ENCODE measurements at regions not wholly inside any gene's neighbourhood (a gene's known extent, or its start where the extent isn't known, plus 50 kb on each side); places are given as distances from the start of the nearest gene placed in this dataset.

DNA sequence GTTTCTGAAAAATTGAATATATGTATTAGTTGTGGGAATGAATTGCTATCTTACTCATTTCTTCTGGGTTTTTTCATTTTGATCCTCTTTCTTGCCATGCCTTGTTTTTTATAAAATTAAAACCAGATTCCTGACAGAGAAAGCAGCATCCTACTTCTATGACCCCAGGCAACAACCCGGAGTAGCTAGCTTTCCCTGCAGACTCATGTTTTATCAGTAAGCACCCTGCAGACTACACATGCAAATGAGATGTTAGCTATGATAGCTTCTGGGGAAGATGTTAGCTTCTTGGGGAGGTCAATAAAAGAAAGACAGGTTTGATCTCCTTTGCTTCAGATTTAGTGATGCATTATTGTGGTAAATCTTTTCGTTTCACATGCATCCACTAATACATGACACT is 1598.6 kb downstream of the SLITRK5 start:
- no peak overlapping the region for H3K27ac ChIP-seq
- no peak for DNase-seq (ENCODE audit: low spot score)
- 72% methylated on average over 2 of the region's 2 CpGs for WGBS
- H3K9me3 ChIP-seq = no peaks in the 10 kb centered on the region
- H3K36me3 ChIP-seq = no peaks in the 10 kb centered on the region
- H3K4me1 ChIP-seq (replicated peaks) = no peaks in the 10 kb centered on the region
- intact Hi-C loops (cut with DNase I) = no loop called here
- H3K4me3 ChIP-seq = no peak overlapping the region
- no peaks in the 10 kb centered on the region for H3K27me3 ChIP-seq (replicated peaks; ENCODE audit: insufficient read depth)
- TF ChIP-seq CTCF (IDR thresholded peaks at IDR 0.05) = no peak
- no peak for TF ChIP-seq POLR2A (IDR thresholded peaks at IDR 0.05)

- Histone ChIP-seq H3K27me3 (replicated peaks; ENCODE audit: insufficient read depth) (no peaks in the 10 kb centered on the region), H3K27ac (no peak overlapping the region), H3K4me1 (replicated peaks) (no peaks in the 10 kb centered on the region), H3K4me3 (no peak overlapping the region), H3K9me3 (no peaks in the 10 kb centered on the region), H3K36me3 (no peaks in the 10 kb centered on the region)
- intact Hi-C loops (cut with DNase I) = no loop called here
- no peak for TF ChIP-seq CTCF (IDR thresholded peaks at IDR 0.05)
- TF ChIP-seq POLR2AphosphoS5 (IDR thresholded peaks at IDR 0.05) = no peak
- no peak for TF ChIP-seq POLR2A (IDR thresholded peaks at IDR 0.05)
- 73% methylated on average over 3 of the region's 3 CpGs for WGBS
- DNase-seq (ENCODE audit: low spot score) = no peak
These were observed 1599.6 kb downstream of the SLITRK5 start for GRCh38 chr13:89270736-89271135.

GRCh38 chr13:89279374-89279773 is 1608.2 kb downstream of the SLITRK5 start:
- no peak for TF ChIP-seq POLR2A (IDR thresholded peaks at IDR 0.05)
- no peak for TF ChIP-seq POLR2AphosphoS5 (IDR thresholded peaks at IDR 0.05)
- TF ChIP-seq CTCF (IDR thresholded peaks at IDR 0.05) = no peak
- 75% methylated on average over 5 of the region's 5 CpGs for WGBS
- H3K4me3 ChIP-seq = no peak overlapping the region
- H3K4me1 ChIP-seq (replicated peaks) = no peaks in the 10 kb centered on the region
- DNase-seq (ENCODE audit: low spot score) = no peak
- no peaks in the 10 kb centered on the region for H3K9me3 ChIP-seq
- H3K27me3 ChIP-seq (replicated peaks; ENCODE audit: insufficient read depth) = no peaks in the 10 kb centered on the region
- H3K27ac ChIP-seq = no peak overlapping the region
- no peaks in the 10 kb centered on the region for H3K36me3 ChIP-seq
- intact Hi-C loops (cut with DNase I) = no loop called here

GRCh38 chr13:89281331-89281730 is 1610.2 kb downstream of the SLITRK5 start:
- no peak overlapping the region for H3K27ac ChIP-seq

More at GRCh38 chr13:89281331-89281730, 1610.2 kb downstream of the SLITRK5 start:
- no peak for DNase-seq (ENCODE audit: low spot score)
- Histone ChIP-seq H3K27me3 (replicated peaks; ENCODE audit: insufficient read depth) (no peaks in the 10 kb centered on the region), H3K36me3 (no peaks in the 10 kb centered on the region), H3K4me1 (replicated peaks) (no peaks in the 10 kb centered on the region), H3K4me3 (no peak overlapping the region), H3K9me3 (no peaks in the 10 kb centered on the region)
- intact Hi-C loops (cut with DNase I) = no loop called here
- TF ChIP-seq POLR2A (IDR thresholded peaks at IDR 0.05) (no peak), POLR2AphosphoS5 (IDR thresholded peaks at IDR 0.05) (no peak), CTCF (IDR thresholded peaks at IDR 0.05) (no peak)
- 78% methylated on average over 3 of the region's 3 CpGs for WGBS

All from prostate gland (tissue), 2 donors.